ENCODE measurements at regions not wholly inside any gene's neighbourhood (a gene's known extent, or its start where the extent isn't known, plus 50 kb on each side); places are given as distances from the start of the nearest gene placed in this dataset.

- DNase-seq (ENCODE audit: extremely low spot score) = no peak
- CTCF ChIA-PET = interaction anchor here (1.0 to 1.6 kb wide), 4 partner anchors 8 to 17 kb away, joined by 3 to 6 read pairs (median 4); no protein-coding TSS in a partner anchor
- TF ChIP-seq CTCF (IDR thresholded peaks at IDR 0.05; ENCODE audit: control extremely low read depth, extremely low read depth, low read depth, missing control alignments) = no peak
- POLR2A ChIA-PET = no interaction called here
Measured at GRCh38 chr7:41487229-41487940, 215.5 kb downstream of the INHBA start.

DNA sequence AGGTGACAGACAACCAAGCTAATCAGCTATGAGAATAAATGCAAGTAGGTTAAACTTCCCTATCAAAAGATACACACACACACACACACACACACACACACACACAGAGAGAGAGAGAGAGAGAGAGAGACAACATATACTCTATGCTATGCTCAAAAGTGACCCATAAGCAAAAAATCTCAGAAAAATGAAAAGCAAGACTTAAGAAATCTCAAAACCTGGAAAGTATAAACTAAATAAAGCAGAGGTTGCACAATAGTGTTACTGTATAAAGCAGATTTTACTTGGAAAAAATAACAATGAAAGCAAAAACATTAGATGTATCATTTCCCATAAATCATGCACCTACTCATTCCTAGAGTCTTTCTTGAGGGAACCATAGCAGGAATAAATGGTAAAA lies 221.5 kb downstream of the INHBA start:
- no peak for DNase-seq (ENCODE audit: extremely low spot score)
- no peak for TF ChIP-seq CTCF (IDR thresholded peaks at IDR 0.05; ENCODE audit: control extremely low read depth, extremely low read depth, low read depth, missing control alignments)
- POLR2A ChIA-PET = no interaction called here
- CTCF ChIA-PET = no interaction called here

GRCh38 chr7:41478187-41478586 lies 224.7 kb downstream of the INHBA start:
- POLR2A ChIA-PET = no interaction called here
- CTCF ChIA-PET = interaction anchor here (1.7 to 1.8 kb wide), 2 partner anchors 10 to 69 kb away, joined by 3 to 6 read pairs; no protein-coding TSS in a partner anchor
- DNase-seq (ENCODE audit: extremely low spot score) = no peak
- no peak for TF ChIP-seq CTCF (IDR thresholded peaks at IDR 0.05; ENCODE audit: control extremely low read depth, extremely low read depth, low read depth, missing control alignments)

GRCh38 chr7:41476460-41476803 lies 226.5 kb downstream of the INHBA start:
- ChIA-PET CTCF (interaction anchor here (1.4 to 1.9 kb wide), 4 partner anchors 8 to 473 kb away, joined by 3 to 7 read pairs (median 5); no protein-coding TSS in a partner anchor), POLR2A (no interaction called here)
- no peak for TF ChIP-seq CTCF (IDR thresholded peaks at IDR 0.05; ENCODE audit: control extremely low read depth, extremely low read depth, low read depth, missing control alignments)
- no peak for DNase-seq (ENCODE audit: extremely low spot score)

DNA sequence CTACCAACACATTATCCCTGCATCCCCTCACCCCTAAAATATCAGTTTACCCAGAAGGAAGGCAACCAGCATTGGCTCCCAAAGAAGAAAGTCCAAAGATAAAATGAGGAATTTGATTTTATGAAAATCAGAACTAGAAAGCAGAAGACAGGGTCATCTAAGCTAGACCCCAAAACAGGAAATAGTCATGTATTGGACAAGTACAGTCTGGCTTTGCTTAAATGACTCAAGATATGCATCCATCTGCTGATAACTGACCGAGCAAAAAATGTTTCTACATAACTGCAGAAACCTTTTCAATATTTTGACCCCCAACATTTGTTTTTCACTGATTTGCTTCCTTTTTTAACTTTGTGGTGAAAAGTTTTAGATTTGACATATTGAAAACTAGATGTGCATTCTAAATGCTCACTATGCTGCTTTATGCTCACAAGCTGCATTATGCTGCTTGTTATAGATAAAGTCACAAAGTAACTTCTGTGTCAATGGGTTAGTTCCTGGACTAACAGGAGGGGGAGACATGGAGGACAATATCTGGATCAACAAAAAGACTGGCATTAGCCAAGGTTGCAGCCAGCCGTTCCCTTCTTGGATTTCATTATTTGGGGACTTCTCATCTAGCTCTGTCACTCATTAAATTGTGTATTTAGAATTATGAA lies 227.0 kb downstream of the INHBA start:
- DNase-seq (ENCODE audit: extremely low spot score) = no peak
- CTCF ChIA-PET = interaction anchor here (1.2 to 1.9 kb wide), 4 partner anchors 8 to 473 kb away, joined by 3 to 7 read pairs (median 4); no protein-coding TSS in a partner anchor
- POLR2A ChIA-PET = no interaction called here
- TF ChIP-seq CTCF (IDR thresholded peaks at IDR 0.05; ENCODE audit: control extremely low read depth, extremely low read depth, low read depth, missing control alignments) = no peak

- no peak for DNase-seq (ENCODE audit: extremely low spot score)
- POLR2A ChIA-PET = no interaction called here
- no peak for TF ChIP-seq CTCF (IDR thresholded peaks at IDR 0.05; ENCODE audit: control extremely low read depth, extremely low read depth, low read depth, missing control alignments)
- CTCF ChIA-PET = interaction anchor here (1.0 kb wide), 1 partner anchor 82 kb away, joined by 3 read pairs; no protein-coding TSS in a partner anchor
Measured at GRCh38 chr7:41472427-41473125, 230.3 kb downstream of the INHBA start.

Data from GM10248 (cell line).